Activated CD4-positive, alpha-beta T cell treated with anti-CD3 and anti-CD28 coated beads, Interleukin-2, Interleukin-4, amounts not matched to agents 100 ng/mL and 50 ng/mL, durations not matched to agents 16 hours and 8 hours (primary cell): ENCODE measurements at regions not wholly inside any gene's neighbourhood (a gene's known extent, or its start where the extent isn't known, plus 50 kb on each side); places are given as distances from the start of the nearest gene placed in this dataset.
"Not testable (repeated sequence)": the region's sequence is repeated elsewhere in the genome, so short reads cannot be mapped to it uniquely, and the experiment has no call there.

Experiments
- DNase-seq: peaks from one replicate; pipeline ENCODE4 v3.0.0-alpha.2; 2020; ENCODE audit warnings: low spot score

DNA sequence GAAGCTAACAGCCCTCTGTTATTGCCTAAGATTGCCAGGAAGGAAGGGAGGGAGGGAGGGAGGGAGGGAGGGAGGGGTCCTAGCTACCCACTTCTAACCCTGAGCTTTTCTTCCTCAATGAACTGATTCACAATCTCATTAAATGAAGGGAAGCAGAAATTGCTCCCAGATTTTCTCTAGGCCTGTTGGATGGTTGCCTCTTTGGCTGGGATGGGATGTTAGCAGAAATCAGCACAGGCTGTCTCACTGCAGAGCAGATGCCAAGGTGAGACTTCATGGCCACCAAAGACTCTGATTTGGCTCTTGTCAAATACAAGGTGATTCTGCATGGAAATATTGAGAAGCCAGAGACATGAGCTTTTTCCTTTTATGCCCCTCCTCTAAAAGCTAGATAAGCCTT lies 578.6 kb downstream of the ACTL7B start:
- no peak for DNase-seq

GRCh38 chr9:108275906-108276305 lies 579.9 kb downstream of the ACTL7B start:
- no peak for DNase-seq

DNA sequence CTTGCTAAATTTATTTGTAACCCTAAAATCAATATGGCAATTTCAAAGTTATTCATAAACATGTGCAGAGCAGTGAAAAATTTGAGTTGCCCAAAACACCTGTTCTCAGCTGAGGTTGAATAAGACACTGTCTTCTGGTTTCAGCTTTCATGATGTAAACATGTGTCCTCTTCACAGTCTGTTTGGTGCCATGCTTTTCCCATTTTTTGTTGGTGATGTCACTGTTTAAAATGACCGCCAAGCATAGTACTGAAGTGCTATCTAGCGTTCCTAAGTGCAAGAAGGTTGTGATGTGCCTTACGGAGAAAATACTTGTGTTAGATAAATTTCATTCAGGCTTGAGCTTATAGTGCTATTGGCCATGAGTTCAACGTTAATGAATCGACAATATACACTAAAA lies 580.8 kb downstream of the ACTL7B start:
- DNase-seq: no peak

- DNase-seq: no peak
These were observed 581.8 kb downstream of the ACTL7B start for GRCh38 chr9:108273988-108274387.

- no peak for DNase-seq
These were observed 583.4 kb downstream of the ACTL7B start for GRCh38 chr9:108272349-108272899.

DNA sequence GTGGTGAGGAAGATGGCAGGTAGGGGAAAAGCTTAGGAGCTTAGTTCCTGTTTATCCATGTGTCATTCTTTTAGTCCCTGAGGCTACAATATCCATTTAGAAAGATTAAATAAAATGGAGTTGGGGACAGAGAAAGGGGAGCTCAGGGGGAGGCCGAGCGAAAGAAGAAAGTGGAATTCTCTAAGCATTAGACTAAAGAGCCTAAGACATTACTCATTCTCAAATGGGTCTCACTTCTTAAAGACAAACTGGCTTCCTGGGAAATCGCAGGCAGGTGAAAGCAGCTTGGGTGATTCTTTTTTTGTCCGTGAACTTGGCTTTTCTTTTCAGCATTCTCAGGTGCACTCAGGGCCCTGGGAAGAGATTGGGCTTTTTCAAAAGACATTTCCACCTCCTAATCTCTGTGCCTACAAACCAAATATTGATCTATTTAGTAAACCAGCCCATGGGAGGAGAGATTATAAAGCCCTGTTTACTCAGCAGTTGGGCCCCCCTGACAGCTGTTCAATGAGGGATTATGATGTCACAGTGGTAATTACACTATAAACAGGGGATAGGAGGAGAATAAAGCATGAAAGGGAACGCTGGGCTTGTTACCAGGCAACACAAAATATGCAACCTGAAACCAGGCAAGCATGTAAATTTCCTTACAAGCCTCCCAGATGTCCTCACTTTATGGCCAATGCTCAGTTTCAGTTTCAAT lies 584.0 kb downstream of the ACTL7B start:
- DNase-seq: no peak

DNA sequence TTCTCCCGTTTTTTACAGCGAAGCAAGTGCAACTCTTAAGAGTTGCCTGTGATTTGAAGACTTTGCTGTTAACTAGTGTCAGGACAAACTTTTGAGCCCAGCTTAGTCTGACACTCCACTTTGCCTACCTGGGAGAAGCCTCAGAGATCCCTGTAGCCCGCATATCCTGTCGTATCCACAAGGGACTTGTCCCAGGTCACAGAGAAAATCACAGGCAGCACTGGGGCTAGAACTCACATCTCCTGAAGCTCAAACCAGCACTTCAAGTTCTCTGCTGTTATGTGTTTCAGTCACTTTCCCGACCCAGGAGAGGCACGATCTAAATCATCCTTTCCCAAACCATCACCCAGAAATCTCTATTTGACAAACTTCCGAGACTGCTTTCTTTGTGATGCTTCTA lies 584.5 kb downstream of the ACTL7B start:
- DNase-seq: no peak

DNA sequence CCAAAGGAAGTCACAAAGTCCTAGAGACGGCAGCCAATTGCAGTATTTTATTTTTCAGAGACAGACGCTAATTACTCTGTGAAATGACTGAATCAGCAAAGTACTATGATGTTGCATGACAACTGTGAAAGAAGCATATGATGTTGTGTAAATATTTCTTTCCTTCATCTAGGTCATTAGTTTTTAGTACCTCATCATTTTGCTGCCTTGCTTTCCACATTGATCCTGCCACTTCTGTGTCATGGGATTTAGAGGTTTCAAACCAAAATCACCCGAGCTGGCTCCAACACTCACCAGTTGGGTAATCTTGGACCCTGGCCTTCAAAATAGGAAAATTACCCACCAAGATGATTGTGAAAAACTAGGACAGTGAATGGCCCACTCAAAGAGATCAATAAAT lies 585.2 kb downstream of the ACTL7B start:
- no peak for DNase-seq

DNA sequence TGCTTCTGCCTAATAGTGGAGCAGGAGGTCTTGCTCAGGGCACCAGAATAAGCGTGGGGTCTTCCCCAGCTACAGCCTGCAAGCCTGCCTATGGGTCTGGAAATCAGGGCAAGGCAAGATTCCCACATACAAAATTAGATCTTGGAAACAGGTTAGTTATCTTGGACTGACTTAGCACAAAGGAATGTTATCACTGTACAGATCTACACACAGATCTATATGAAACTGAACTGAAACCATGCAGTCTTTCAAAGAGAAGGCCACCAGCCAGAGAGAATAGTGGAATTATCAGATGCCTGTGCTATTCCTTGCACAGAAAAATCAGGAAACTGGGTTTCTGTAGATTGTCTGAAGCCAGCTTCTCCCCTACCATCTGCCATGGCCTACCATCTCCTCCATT lies 585.7 kb downstream of the ACTL7B start:
- DNase-seq: no peak

DNA sequence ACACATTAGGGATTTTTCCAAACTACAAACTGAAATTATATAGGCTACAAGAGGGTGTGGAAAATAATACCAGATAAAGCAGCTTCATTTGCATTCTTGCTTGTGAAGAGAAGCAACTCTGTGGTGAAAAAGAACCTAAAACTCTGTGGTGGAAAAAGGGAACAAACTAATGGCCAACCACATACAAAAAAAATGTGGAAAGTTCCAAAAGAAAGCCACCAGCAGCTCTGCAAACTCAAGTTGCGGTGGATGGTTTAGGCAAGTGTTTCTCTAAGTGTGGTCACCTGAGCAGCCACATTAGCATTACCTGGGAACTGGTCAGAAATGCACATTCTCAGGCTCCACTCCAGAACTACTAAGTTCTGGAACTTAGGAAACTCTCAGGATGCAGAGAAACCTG lies 586.4 kb downstream of the ACTL7B start:
- DNase-seq: no peak

DNA sequence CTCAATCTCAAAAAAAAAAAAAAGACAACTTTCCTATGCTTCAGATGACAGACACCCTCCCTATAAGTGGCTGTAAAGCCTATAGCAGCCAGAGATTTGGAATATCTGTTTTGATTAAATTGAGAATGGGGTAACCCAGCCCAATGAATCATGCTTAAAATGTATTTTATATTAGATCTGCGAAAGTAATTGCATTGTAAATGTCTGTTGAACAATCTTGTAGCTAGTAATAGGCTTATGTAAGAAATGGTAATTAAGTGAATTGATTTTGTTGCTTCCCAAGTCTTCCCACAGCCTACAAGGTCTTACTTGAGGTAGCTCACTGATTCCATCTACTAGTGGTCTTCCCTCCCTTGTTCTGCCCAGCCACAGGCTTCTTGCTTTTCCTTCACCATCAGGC lies 590.7 kb downstream of the ACTL7B start:
- DNase-seq: no peak

DNA sequence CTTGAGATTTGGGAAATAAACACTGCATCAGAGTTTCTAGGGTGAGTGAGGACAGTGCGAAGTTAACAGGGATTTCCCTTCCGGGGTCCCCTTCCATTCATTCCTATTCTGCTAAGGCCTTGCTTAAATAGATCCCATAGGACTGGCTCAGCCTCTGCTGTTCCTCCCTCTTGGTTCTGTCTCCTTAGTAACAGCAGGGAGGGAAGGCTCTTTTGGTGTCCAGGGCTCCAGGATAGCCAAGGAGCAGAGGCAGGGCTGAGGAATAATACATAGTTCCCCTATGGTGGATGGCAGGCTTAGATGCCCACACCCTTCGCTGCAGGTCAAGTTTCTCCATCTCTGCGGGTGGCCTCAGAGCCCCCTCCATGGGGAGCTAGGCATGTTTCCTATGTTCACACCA lies 591.7 kb downstream of the ACTL7B start:
- no peak for DNase-seq

- no peak for DNase-seq
These were observed 593.0 kb downstream of the ACTL7B start for GRCh38 chr9:108262836-108263235.

GRCh38 chr9:108259917-108260675 lies 595.7 kb downstream of the ACTL7B start:
- DNase-seq: no peak

DNA sequence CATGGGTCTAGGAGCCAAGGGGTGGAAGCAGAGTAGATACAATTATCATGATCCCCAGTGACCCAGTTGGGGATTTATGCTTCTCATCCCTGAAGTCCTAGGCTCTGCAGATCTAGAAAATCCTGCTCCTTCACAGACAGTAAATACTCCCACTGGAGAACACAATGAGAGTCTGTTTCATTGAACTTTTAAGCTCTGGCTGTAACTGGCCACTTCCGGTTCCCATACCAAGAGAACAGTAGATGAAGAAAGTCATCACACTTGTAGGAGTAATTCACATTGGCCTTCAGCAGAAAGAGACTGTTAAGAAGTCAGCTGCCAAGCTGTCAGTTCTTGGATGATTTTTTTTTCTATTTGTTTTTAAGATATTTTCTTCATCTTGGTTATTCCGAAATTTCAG lies 597.1 kb downstream of the ACTL7B start:
- no peak for DNase-seq

GRCh38 chr9:108257382-108257781 lies 598.4 kb downstream of the ACTL7B start:
- no peak for DNase-seq

DNA sequence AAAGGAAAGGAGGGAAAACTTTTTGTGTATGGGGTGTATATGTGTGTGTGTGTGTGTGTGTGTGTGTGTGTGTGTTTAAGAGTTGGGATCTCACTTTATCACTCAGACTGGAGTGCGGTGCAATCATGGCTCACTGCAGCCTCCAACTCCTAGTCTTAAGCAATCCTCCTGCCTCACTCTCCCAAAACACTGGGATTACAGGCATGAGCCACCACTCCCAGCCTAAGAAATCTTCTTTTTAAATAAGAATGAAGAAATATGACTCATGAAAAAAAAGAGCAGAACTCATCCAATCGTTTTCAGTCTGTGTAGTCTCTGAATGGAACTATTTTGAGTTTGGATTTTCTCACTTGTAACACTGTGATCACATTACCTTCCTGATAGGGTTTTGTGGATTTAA lies 601.5 kb downstream of the ACTL7B start:
- DNase-seq: no peak

GRCh38 chr9:108247391-108247790 lies 608.4 kb downstream of the ACTL7B start:
- DNase-seq: not testable (repeated sequence)

- DNase-seq: no peak
These were observed 609.9 kb downstream of the ACTL7B start for GRCh38 chr9:108245901-108246300.

DNA sequence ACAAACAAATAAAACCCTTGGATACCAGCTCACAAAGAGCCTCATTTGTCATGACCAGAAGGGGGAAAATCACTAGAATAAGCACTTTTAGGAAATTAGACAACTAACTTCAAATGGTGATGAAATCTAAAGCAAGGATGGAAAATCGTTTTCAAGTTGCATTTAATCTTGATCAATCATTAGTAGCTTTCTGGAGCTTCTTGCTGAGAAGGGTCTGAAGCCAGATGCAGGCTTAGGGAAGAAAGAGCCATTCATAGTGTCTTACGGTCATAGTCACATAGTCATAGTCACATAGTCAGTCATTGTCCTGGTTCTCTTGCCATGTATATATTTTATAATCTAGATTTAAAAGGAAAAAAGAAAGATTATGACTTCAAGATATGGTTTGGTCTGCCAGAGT lies 610.5 kb downstream of the ACTL7B start:
- no peak for DNase-seq

GRCh38 chr9:108244686-108245085 lies 611.1 kb downstream of the ACTL7B start:
- no peak for DNase-seq

- DNase-seq: no peak
These were observed 614.3 kb downstream of the ACTL7B start for GRCh38 chr9:108241384-108242073.
